Tibial artery (tissue), 4 donors: ENCODE measurements at regions not wholly inside any gene's neighbourhood (a gene's known extent, or its start where the extent isn't known, plus 50 kb on each side); places are given as distances from the start of the nearest gene placed in this dataset.

Experiments used
- DNase-seq, 2 donors: peaks; one replicate each; pipeline ENCODE4 v3.0.0-alpha.2; 2019
- H3K27ac ChIP-seq, 2 donors: fragments of 200-600 bp; sonication (generic) in 1 of 2; 1 replicate in 1 of 2; 2 replicates in 1 of 2; pipeline ENCODE4 v1.5.1; 2018 to 2019; ENCODE audit warnings: mild to moderate bottlenecking in 1 of 2
- H3K27me3 ChIP-seq, 2 donors: fragments of 200-600 bp; sonication (generic) in 1 of 2; one replicate each; pipeline versions ENCODE4 v1.5.1 to v1.6.0; 2016 to 2019
- H3K36me3 ChIP-seq, 3 donors: fragments of 200-600 bp; sonication (generic) in 2 of 3; one replicate each; pipeline ENCODE4 v1.5.1; 2016 to 2019; ENCODE audit warnings: mild to moderate bottlenecking in 2 of 3
- H3K4me1 ChIP-seq, 4 donors: fragments of 200-600 bp; sonication (generic) in 2 of 4; 1 replicate in 3 of 4; 2 replicates in 1 of 4; pipeline ENCODE4 v1.5.1; 2016 to 2019
- H3K4me3 ChIP-seq, 2 donors: fragments of 200-600 bp; sonication (generic) in 1 of 2; 1 replicate in 1 of 2; 2 replicates in 1 of 2; pipeline ENCODE4 v1.5.1; 2018 to 2019; ENCODE audit warnings: mild to moderate bottlenecking in 2 of 2
- H3K9me3 ChIP-seq, 3 donors: fragments of 200-600 bp; sonication (generic) in 1 of 3; one replicate each; pipeline ENCODE4 v1.5.1; 2016 to 2019
- CTCF ChIP-seq, 2 experiments: fragments of 200-600 bp in 1 of 2; fragments of 450-650 bp in 1 of 2; IDR thresholded peaks; one replicate each; pipeline ENCODE4 v1.5.1; 2017 to 2019; ENCODE audit warnings: antibody characterized with exemption in 2 of 2, mild to moderate bottlenecking in 1 of 2, moderate library complexity in 1 of 2
- intact Hi-C: fragments of 100-400 bp; cut with DNase I; formaldehyde crosslinking; loops from one replicate; pipeline ENCODE4 v1.15.0; 2023; ENCODE audit warnings: low total_unique reads

GRCh38 chr11:109898592-109898991 is 194.6 kb upstream of the ZC3H12C start:
- Histone ChIP-seq H3K36me3 (no peaks in the 10 kb centered on the region), H3K9me3 (peaks cover 0 to 18% (median 9%) of the 10 kb centered on the region in 3 donors), H3K4me1 (no peaks in the 10 kb centered on the region), H3K4me3 (no peak overlapping the region), H3K27me3 (no peaks in the 10 kb centered on the region), H3K27ac (no peak overlapping the region)
- no peak for TF ChIP-seq CTCF (IDR thresholded peaks at IDR 0.05)
- no peak for DNase-seq
- intact Hi-C loops, result no loop called here

- intact Hi-C loops, result no loop called here
- Histone ChIP-seq H3K27ac (no peak overlapping the region), H3K9me3 (peaks cover 0 to 14% (median 10%) of the 10 kb centered on the region in 3 donors), H3K36me3 (no peaks in the 10 kb centered on the region), H3K4me3 (no peak overlapping the region), H3K27me3 (no peaks in the 10 kb centered on the region), H3K4me1 (no peaks in the 10 kb centered on the region)
- no peak for DNase-seq
- no peak for TF ChIP-seq CTCF (IDR thresholded peaks at IDR 0.05)
Observed at GRCh38 chr11:109902764-109903433, 190.3 kb upstream of the ZC3H12C start.

- Histone ChIP-seq H3K27ac (no peak overlapping the region), H3K4me1 (no peaks in the 10 kb centered on the region), H3K9me3 (peaks cover 0 to 5% (median 0%) of the 10 kb centered on the region in 3 donors), H3K27me3 (no peaks in the 10 kb centered on the region), H3K4me3 (no peak overlapping the region), H3K36me3 (no peaks in the 10 kb centered on the region)
- intact Hi-C loops, result no loop called here
- no peak for DNase-seq
- TF ChIP-seq CTCF (IDR thresholded peaks at IDR 0.05), result no peak
Observed at GRCh38 chr11:109911488-109911887, 181.7 kb upstream of the ZC3H12C start.

GRCh38 chr11:109914038-109914437 is 179.2 kb upstream of the ZC3H12C start:
- H3K9me3 ChIP-seq, result no peaks in the 10 kb centered on the region
- intact Hi-C loops, result no loop called here
- H3K4me1 ChIP-seq, result no peaks in the 10 kb centered on the region
- DNase-seq, result no peak
- H3K27me3 ChIP-seq, result no peaks in the 10 kb centered on the region
- no peak for TF ChIP-seq CTCF (IDR thresholded peaks at IDR 0.05)
- no peak overlapping the region for H3K4me3 ChIP-seq
- no peak overlapping the region for H3K27ac ChIP-seq
- H3K36me3 ChIP-seq, result no peaks in the 10 kb centered on the region

- TF ChIP-seq CTCF (IDR thresholded peaks at IDR 0.05), result no peak
- H3K27ac ChIP-seq, result no peak overlapping the region
- intact Hi-C loops, result no loop called here
Observed at GRCh38 chr11:109914809-109915653, 178.2 kb upstream of the ZC3H12C start.

More at GRCh38 chr11:109914809-109915653, 178.2 kb upstream of the ZC3H12C start:
- Histone ChIP-seq H3K27me3 (no peaks in the 10 kb centered on the region), H3K9me3 (no peaks in the 10 kb centered on the region), H3K4me3 (no peak overlapping the region), H3K36me3 (no peaks in the 10 kb centered on the region), H3K4me1 (no peaks in the 10 kb centered on the region)
- DNase-seq, result no peak
